GM21786 (cell line): ENCODE measurements at regions not wholly inside any gene's neighbourhood (a gene's known extent, or its start where the extent isn't known, plus 50 kb on each side); places are given as distances from the start of the nearest gene placed in this dataset.

ENCODE experiments used
- ATAC-seq: cut with Tn5 transposase; IDR thresholded peaks from one replicate; pipeline ENCODE4 v1.9.1; 2021; ENCODE audit not compliant: unreplicated experiment

DNA sequence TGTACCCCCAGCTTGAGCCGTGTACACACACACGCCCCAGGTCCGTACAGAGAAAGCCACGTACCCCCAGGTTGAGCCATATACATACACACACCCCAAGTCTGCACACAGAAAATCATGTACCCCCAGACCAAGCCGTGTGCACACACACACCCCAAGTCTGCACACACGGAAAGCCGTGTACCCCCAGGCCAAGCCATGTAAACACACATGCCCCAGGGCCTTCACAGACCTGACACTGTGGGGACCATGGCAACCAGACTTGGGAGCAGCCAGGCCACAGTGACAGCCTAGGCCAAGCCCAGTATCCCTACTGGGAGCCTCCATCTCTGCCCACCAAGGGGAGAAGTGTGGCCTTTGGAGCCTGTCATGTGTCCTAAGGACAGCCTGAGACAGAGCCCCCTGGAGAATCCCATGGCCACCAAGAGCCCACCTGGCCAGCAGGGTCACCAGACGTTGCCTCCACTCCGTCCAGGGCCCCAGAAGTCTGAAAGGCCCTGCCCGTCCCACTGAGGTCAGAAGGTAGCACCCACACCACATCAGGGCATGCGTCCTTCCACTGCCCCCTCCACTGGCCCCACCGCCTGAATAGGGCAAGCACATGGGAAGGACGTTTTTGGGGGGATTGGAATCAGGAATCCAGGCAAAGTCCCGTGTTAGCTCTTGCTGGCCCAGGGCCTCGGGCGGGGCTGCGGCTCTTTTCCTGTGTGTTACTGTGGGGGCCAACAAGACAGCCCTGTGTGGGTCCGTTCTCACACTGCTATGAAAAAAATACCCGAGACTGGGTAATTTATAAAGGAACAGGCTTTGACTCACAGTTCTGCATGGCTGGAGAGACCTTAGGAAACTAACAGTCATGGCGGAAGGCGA lies 636.7 kb downstream of the TBC1D22A start:
- no peak for ATAC-seq

- ATAC-seq: no peak
These were observed 636.0 kb downstream of the TBC1D22A start for GRCh38 chr22:47398491-47398890.

DNA sequence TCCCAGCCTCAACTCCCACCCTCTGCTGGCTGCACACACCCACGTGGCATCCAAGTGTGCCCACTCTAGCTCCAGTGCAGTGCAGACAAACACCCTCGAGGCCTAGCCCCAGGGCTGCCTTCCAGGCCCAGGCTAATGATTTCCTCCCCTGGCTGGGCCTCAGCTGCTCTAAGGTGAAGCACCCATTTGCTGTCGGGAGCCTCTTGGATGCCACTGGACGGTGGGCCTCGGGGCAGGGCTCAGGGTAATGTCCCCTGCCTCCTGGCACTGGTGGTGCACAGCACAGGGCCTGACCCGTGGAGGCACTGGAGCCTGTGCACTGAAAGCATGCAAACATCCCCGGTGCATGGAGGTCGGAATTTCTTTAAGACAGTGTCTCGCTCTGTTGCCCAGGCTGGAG lies 635.2 kb downstream of the TBC1D22A start:
- no peak for ATAC-seq

- ATAC-seq: no peak
These were observed 634.1 kb downstream of the TBC1D22A start for GRCh38 chr22:47396515-47396914.

DNA sequence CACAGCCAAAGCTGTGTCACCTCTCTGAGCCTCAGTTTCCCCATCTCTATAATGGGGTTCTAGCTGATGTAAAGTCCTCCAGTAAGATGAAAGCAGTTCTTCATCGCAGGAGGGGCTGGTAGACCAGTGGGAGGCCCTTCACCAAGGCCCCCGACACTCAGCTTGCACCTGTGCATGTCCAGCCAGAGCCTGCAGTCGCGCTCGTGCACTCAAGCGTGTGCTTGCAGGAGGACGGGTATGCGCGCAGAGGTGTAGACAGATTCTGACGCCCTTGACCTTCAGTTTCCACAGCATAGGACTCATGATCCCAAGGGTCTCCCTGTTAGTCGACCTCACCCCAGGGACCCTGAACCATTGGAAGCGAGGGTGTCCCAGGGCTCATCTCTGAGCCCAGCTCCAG lies 633.7 kb downstream of the TBC1D22A start:
- ATAC-seq: no peak

GRCh38 chr22:47395481-47395880 lies 633.0 kb downstream of the TBC1D22A start:
- ATAC-seq: no peak

GRCh38 chr22:47394504-47395440 lies 632.3 kb downstream of the TBC1D22A start:
- ATAC-seq: no peak

- no peak for ATAC-seq
These were observed 630.7 kb downstream of the TBC1D22A start for GRCh38 chr22:47393191-47393590.

- no peak for ATAC-seq
These were observed 630.3 kb downstream of the TBC1D22A start for GRCh38 chr22:47392729-47393128.

GRCh38 chr22:47392054-47392347 lies 629.6 kb downstream of the TBC1D22A start:
- ATAC-seq: no peak

DNA sequence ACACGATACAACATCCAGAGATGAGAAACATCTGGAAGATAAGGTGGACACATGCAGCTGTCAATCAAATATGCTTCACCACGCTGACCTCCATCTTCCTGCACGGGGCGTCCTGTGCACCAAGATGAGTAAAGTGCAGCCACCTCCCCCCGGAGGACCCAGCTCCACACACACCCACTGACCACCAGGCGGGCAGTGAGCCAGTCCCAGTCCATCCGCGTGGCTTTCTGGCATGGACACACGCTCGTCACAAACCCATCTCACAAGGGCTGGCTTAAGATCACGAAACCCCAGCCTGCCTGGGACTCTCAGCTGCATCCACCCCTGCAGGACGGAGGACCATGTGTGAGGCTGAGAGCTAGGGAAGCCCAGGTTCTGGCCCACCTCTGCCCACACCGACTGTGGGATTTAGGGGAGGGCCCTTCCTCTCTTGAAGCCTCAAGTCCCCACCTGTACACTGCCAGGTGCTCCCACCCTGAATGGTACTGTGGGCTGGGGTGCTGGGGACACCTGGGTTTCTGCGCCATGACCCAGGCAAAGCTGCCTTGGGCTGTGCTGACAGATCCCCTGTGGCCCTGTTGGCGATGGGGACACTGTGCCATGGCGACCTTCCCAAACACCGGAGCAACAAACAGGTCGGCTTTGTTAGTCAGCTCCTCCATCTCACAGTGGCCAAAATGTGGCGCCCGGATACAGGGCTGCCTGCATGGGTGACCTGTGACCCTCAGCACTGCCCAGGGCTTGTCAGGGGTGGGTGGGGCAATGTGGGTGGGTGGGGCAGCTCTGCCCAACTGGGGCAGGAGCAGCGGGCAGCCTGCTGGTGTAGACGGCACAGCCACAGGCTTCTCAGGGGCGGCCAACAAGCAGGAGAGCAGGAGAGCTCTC lies 629.0 kb downstream of the TBC1D22A start:
- no peak for ATAC-seq

- no peak for ATAC-seq
These were observed 627.8 kb downstream of the TBC1D22A start for GRCh38 chr22:47390026-47390970.

DNA sequence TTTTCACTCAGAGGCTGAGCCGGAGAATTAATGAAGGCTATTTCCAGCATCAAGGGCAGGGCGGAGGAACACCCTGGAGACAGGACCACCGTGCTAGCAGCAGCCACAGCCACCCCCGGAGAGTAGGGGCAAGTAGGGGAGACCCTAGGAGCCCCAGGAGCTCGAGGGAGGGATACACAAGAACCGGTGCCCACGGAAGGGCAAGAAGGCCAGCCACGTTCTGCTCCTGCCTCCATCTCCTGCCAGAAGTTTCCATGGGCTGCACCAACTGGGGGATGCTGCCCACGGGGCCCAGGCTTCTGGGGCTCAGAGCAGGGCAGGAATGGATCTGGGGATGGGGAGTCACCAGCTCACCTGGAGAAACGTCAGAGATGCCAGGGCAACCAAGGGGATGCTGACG lies 626.8 kb downstream of the TBC1D22A start:
- no peak for ATAC-seq

DNA sequence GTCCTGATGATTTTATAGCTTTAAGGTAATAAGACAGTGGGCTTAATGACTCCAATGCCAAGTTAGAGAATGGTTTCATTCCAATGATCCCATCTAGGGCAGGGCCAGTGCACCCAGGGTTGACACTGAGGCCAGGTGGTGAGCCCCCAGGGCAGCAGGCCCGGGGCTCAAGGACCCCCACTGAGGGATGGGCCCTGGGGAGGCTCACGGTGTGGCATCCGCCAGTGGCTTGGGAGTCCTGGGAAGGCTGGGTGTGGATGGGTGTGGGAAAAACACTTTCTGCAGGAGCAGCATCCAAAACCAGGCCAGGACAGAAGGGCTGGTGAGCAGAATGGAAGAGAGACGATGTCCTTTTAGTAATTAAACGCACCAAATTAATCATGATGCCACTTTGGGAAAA lies 626.3 kb downstream of the TBC1D22A start:
- ATAC-seq: no peak

DNA sequence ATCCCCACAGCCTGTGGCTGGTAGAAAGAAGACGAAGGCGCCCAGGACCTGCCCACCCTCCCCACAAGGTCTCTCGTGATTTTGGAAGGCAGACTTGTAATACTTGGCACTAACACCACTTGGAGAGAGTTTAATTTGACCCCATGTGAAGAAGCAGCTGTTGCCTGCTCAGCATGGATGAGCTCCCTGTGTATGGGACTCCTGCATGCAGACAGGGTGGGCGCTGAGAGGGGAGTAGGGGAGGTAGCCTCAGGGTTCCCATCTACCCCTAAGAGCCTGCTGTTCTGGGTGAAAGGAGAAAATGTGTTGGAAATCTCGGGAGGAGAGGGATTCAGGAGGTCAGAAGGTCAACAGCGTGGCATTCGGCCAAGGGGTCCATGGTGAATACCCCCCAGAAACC lies 625.9 kb downstream of the TBC1D22A start:
- no peak for ATAC-seq

- no peak for ATAC-seq
These were observed 624.5 kb downstream of the TBC1D22A start for GRCh38 chr22:47386812-47387510.

DNA sequence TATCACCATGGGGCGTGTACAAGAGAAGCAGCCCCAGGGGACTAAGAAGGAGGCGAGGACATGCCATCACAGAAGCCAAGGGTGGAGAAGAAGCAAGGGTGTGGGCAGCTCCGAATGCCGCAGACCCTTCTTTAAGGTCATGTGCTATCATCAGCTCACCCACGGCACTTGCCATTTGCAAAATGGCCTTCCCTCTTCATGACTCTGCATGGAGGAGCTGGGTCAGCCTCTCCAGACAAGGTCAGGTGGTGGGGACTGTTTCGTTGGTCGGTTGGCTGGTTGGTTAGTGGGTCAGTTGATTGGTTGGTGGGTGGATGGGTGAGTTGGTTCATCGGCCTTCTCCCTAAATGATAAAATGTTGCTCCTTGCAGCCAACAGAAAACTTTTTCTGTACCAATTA lies 622.5 kb downstream of the TBC1D22A start:
- ATAC-seq: no peak

DNA sequence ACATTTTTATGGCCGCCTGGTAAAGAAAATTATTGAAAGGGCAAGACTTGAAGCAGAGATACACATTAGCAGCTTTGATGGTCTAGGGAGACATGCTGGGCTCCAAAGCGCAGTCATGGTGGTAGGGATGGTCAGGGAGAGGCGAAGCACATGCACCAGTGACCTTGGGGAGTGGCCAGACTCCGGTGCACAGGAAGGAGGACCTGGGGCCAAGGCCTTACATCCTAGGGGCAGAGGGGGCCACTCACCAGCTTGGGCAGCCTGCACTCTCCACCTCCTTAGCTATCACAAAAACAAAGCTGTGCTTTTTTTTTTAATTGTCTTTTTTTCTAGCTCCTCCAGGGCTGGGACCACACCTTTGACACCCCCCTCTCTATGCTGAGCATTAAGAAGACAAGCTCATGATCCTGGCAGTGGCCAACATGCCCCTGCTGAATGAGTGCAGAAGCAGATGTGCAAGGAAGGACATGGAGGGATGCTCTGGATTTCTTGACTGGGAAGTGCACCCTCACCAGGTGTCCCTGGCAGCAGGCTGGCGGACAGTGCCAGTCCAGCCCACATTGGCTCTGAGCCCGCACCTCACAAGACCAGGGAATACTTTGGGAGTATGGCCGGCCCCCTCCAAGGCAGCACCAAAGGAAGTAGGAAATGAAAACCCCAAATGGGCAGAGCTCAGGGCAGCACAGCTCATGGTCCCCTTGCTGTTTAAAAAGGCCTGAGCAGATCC lies 619.9 kb downstream of the TBC1D22A start:
- ATAC-seq: no peak

- ATAC-seq: no peak
These were observed 618.8 kb downstream of the TBC1D22A start for GRCh38 chr22:47381240-47381639.
